Omental fat pad (tissue), 3 donors: ENCODE measurements at regions not wholly inside any gene's neighbourhood (a gene's known extent, or its start where the extent isn't known, plus 50 kb on each side); places are given as distances from the start of the nearest gene placed in this dataset.

Experiments
- ATAC-seq: fragments of 150-250 bp; one replicate; pipeline ENCODE4 v1.9.1; 2016; ENCODE audit warnings: mild to moderate bottlenecking, moderate library complexity; ENCODE audit not compliant: low FRiP score
- DNase-seq: peaks from one replicate; pipeline ENCODE4 v3.0.0-alpha.2; 2019; ENCODE audit warnings: low spot score
- CTCF ChIP-seq, 3 donors: fragments of 450-650 bp; IDR thresholded peaks; one replicate each; pipeline ENCODE4 v1.5.1; 2016 to 2017; ENCODE audit warnings: antibody characterized with exemption in 3 of 3, mild to moderate bottlenecking in 3 of 3, moderate library complexity in 2 of 3

GRCh38 chr1:163442231-163442879 is 120.6 kb downstream of the NUF2 start:
- ATAC-seq (no peak), DNase-seq (no peak)
- no peak for TF ChIP-seq CTCF (IDR thresholded peaks at IDR 0.05)

GRCh38 chr1:163442895-163443294 is 121.1 kb downstream of the NUF2 start:
- ATAC-seq, result no peak

GRCh38 chr1:163443863-163444262 is 122.1 kb downstream of the NUF2 start:
- no peak for TF ChIP-seq CTCF (IDR thresholded peaks at IDR 0.05)
- DNase-seq (no peak), ATAC-seq (no peak)

More at GRCh38 chr1:163442895-163443294, 121.1 kb downstream of the NUF2 start:
- no peak for DNase-seq
- no peak for TF ChIP-seq CTCF (IDR thresholded peaks at IDR 0.05)

GRCh38 chr1:163444665-163445064 is 122.9 kb downstream of the NUF2 start:
- ATAC-seq, result no peak
- DNase-seq, result no peak
- no peak for TF ChIP-seq CTCF (IDR thresholded peaks at IDR 0.05)

GRCh38 chr1:163450986-163451385 is 129.2 kb downstream of the NUF2 start:
- no peak for DNase-seq
- TF ChIP-seq CTCF (IDR thresholded peaks at IDR 0.05), result no peak
- ATAC-seq, result no peak

GRCh38 chr1:163459539-163459938 is 137.8 kb downstream of the NUF2 start:
- no peak for ATAC-seq
- DNase-seq, result no peak
- TF ChIP-seq CTCF (IDR thresholded peaks at IDR 0.05), result no peak

GRCh38 chr1:163467289-163467688 is 145.5 kb downstream of the NUF2 start:
- TF ChIP-seq CTCF (IDR thresholded peaks at IDR 0.05), result no peak
- ATAC-seq (no peak), DNase-seq (no peak)
